Epithelial cell of proximal tubule (primary cell): ENCODE measurements at regions not wholly inside any gene's neighbourhood (a gene's known extent, or its start where the extent isn't known, plus 50 kb on each side); places are given as distances from the start of the nearest gene placed in this dataset.

Experiments
- DNase-seq: peaks from one replicate; pipeline ENCODE4 v3.0.0-alpha.2; 2011; ENCODE audit warnings: low read depth
- H3K4me3 ChIP-seq: 2 replicates; pipeline ENCODE4 v1.5.1; 2011; ENCODE audit warnings: low read depth, mild to moderate bottlenecking, low read length
- CTCF ChIP-seq: conservative IDR thresholded peaks from 2 replicates; pipeline ENCODE4 v1.5.1; 2012; ENCODE audit warnings: low read depth, mild to moderate bottlenecking, low read length

GRCh38 chr1:95744731-95745130 lies 510.7 kb downstream of the RWDD3 start:
- TF ChIP-seq CTCF = no peak

GRCh38 chr1:95752515-95753381 lies 518.7 kb downstream of the RWDD3 start:
- no peak overlapping the region for H3K4me3 ChIP-seq
- DNase-seq = no peak
- TF ChIP-seq CTCF = no peak

More at GRCh38 chr1:95744731-95745130, 510.7 kb downstream of the RWDD3 start:
- no peak overlapping the region for H3K4me3 ChIP-seq
- DNase-seq = no peak

- no peak for TF ChIP-seq CTCF
- no peak for DNase-seq
- no peak overlapping the region for H3K4me3 ChIP-seq
Measured at GRCh38 chr1:95753382-95754016, 519.5 kb downstream of the RWDD3 start.

GRCh38 chr1:95754412-95754811 lies 520.4 kb downstream of the RWDD3 start:
- no peak overlapping the region for H3K4me3 ChIP-seq
- DNase-seq = no peak
- TF ChIP-seq CTCF = no peak

GRCh38 chr1:95766036-95766435 lies 532.0 kb downstream of the RWDD3 start:
- no peak for DNase-seq
- TF ChIP-seq CTCF = no peak
- no peak overlapping the region for H3K4me3 ChIP-seq

- no peak for DNase-seq
- no peak for TF ChIP-seq CTCF
- H3K4me3 ChIP-seq = no peak overlapping the region
Measured at GRCh38 chr1:95770581-95770980, 536.6 kb downstream of the RWDD3 start.

GRCh38 chr1:95778217-95778616 lies 544.2 kb downstream of the RWDD3 start:
- no peak for DNase-seq
- TF ChIP-seq CTCF = no peak
- H3K4me3 ChIP-seq = no peak overlapping the region
